Calu3 (cell line): ENCODE measurements at regions not wholly inside any gene's neighbourhood (a gene's known extent, or its start where the extent isn't known, plus 50 kb on each side); places are given as distances from the start of the nearest gene placed in this dataset.

Experiments
- BruUV-seq: library from RNA; stranded (reverse); fragments of 400-500 nt; replicated peaks from 2 replicates; lab custom pipeline; 2021; lab: Mats Ljungman, UMichigan
- CTCF ChIA-PET: fragments of 300-600 bp; sonication (Branson Sonifier 250); formaldehyde crosslinking; loops from one replicate; lab custom pipeline; 2022; ENCODE audit warnings: antibody characterized with exemption; lab: Charles Lee
- DNase-seq: peaks from one replicate; pipeline ENCODE4 v3.0.0; 2022
- H3K27ac Mint-ChIP-seq: one replicate; pipeline ENCODE4 v1.8.0; 2022; ENCODE audit warnings: mixed read lengths; ENCODE audit not compliant: unreplicated experiment
- H3K27me3 Mint-ChIP-seq: one replicate; pipeline ENCODE4 v1.8.0; 2022; ENCODE audit warnings: mixed read lengths; ENCODE audit not compliant: unreplicated experiment
- H3K36me3 Mint-ChIP-seq: one replicate; pipeline ENCODE4 v1.8.0; 2022; ENCODE audit warnings: mild to moderate bottlenecking, moderate library complexity, mixed read lengths; ENCODE audit not compliant: insufficient read depth, unreplicated experiment
- H3K4me1 Mint-ChIP-seq: one replicate; pipeline ENCODE4 v1.8.0; 2022; ENCODE audit warnings: mild to moderate bottlenecking, low read depth, mixed read lengths; ENCODE audit not compliant: unreplicated experiment
- H3K4me3 Mint-ChIP-seq: one replicate; pipeline ENCODE4 v1.8.0; 2022; ENCODE audit warnings: mild to moderate bottlenecking, low read depth, moderate library complexity, mixed read lengths; ENCODE audit not compliant: unreplicated experiment
- H3K9me3 Mint-ChIP-seq: one replicate; pipeline ENCODE4 v1.8.0; 2022; ENCODE audit warnings: low read depth, mixed read lengths; ENCODE audit not compliant: unreplicated experiment
- CTCF ChIP-seq: fragments of 200-600 bp; IDR thresholded peaks from one replicate; pipeline ENCODE4 v1.8.0; 2022; ENCODE audit warnings: antibody characterized with exemption; ENCODE audit not compliant: unreplicated experiment
- intact Hi-C: fragments of 100-400 bp; cut with micrococcal nuclease; formaldehyde crosslinking; loops from one replicate; pipeline ENCODE4 v1.10.0; 2022; ENCODE audit not compliant: unreplicated experiment

GRCh38 chr16:64060631-64061030, 1061.2 kb downstream of the CDH11 start:
- Mint-ChIP-seq H3K36me3 (no peaks in the 10 kb centered on the region), H3K27me3 (no peaks in the 10 kb centered on the region), H3K4me3 (no peak overlapping the region), H3K4me1 (no peaks in the 10 kb centered on the region), H3K9me3 (peaks cover 8% of the 10 kb centered on the region), H3K27ac (no peak overlapping the region)
- DNase-seq: no peak
- intact Hi-C loops: no loop called here
- TF ChIP-seq CTCF: no peak
- CTCF ChIA-PET: no interaction called here
- no TSS peak for BruUV-seq

GRCh38 chr16:64058685-64059084, 1063.2 kb downstream of the CDH11 start:
- Mint-ChIP-seq H3K9me3 (peaks cover 6% of the 10 kb centered on the region), H3K27me3 (no peaks in the 10 kb centered on the region), H3K36me3 (no peaks in the 10 kb centered on the region), H3K4me1 (no peaks in the 10 kb centered on the region), H3K27ac (no peak overlapping the region), H3K4me3 (no peak overlapping the region)
- no peak for DNase-seq
- BruUV-seq: no TSS peak
- no peak for TF ChIP-seq CTCF
- CTCF ChIA-PET: no interaction called here
- intact Hi-C loops: no loop called here

- no peak for DNase-seq
- no peak for TF ChIP-seq CTCF
- Mint-ChIP-seq H3K27ac (no peak overlapping the region), H3K4me1 (no peaks in the 10 kb centered on the region), H3K36me3 (no peaks in the 10 kb centered on the region), H3K27me3 (no peaks in the 10 kb centered on the region), H3K9me3 (peaks cover 8% of the 10 kb centered on the region), H3K4me3 (no peak overlapping the region)
- no TSS peak for BruUV-seq
- CTCF ChIA-PET: no interaction called here
- intact Hi-C loops: loop anchor here (2.0 kb wide), 1 partner anchor 691 kb away; no protein-coding TSS in a partner anchor
These were observed 1070.0 kb downstream of the CDH11 start for GRCh38 chr16:64051824-64052223.

- intact Hi-C loops: no loop called here
- no peak for DNase-seq
- no peaks in the 10 kb centered on the region for H3K4me1 Mint-ChIP-seq
- H3K4me3 Mint-ChIP-seq: no peak overlapping the region
- CTCF ChIA-PET: no interaction called here
- H3K9me3 Mint-ChIP-seq: peaks cover 21% of the 10 kb centered on the region
- H3K36me3 Mint-ChIP-seq: no peaks in the 10 kb centered on the region
- no peak for TF ChIP-seq CTCF
- no TSS peak for BruUV-seq
- H3K27ac Mint-ChIP-seq: no peak overlapping the region
- H3K27me3 Mint-ChIP-seq: no peaks in the 10 kb centered on the region
These were observed 1074.0 kb downstream of the CDH11 start for GRCh38 chr16:64047878-64048277.

GRCh38 chr16:64047207-64047606, 1074.7 kb downstream of the CDH11 start:
- Mint-ChIP-seq H3K4me3 (no peak overlapping the region), H3K36me3 (no peaks in the 10 kb centered on the region), H3K9me3 (peaks cover 22% of the 10 kb centered on the region), H3K4me1 (no peaks in the 10 kb centered on the region), H3K27ac (no peak overlapping the region), H3K27me3 (no peaks in the 10 kb centered on the region)
- TF ChIP-seq CTCF: no peak
- intact Hi-C loops: no loop called here
- BruUV-seq: no TSS peak
- CTCF ChIA-PET: no interaction called here
- DNase-seq: no peak
